HEK293T (cell line): ENCODE measurements at regions not wholly inside any gene's neighbourhood (a gene's known extent, or its start where the extent isn't known, plus 50 kb on each side); places are given as distances from the start of the nearest gene placed in this dataset.

Experiments
- CTCF ChIA-PET: fragments of 350-600 bp; formaldehyde crosslinking; extraction: SDS; loops from one replicate; lab custom pipeline; 2021; ENCODE audit warnings: antibody characterized with exemption, inconsistent platforms; lab: Yijun Ruan, JAX
- POLR2A ChIA-PET: fragments of 350-600 bp; formaldehyde crosslinking; extraction: SDS; loops from one replicate; lab custom pipeline; 2020; ENCODE audit warnings: antibody characterized with exemption, inconsistent platforms; lab: Yijun Ruan, JAX
- DNase-seq: peaks from one replicate; pipeline ENCODE4 v3.0.0; 2012; ENCODE audit warnings: mixed read lengths; ENCODE audit errors: extremely low spot score
- ARNT ChIP-seq: fragments of 450-650 bp; IDR thresholded peaks from 2 replicates; pipeline ENCODE4 v1.6.1; 2017; ENCODE audit warnings: mild to moderate bottlenecking
- BHLHE40 ChIP-seq: fragments of 450-650 bp; IDR thresholded peaks from 2 replicates; pipeline ENCODE4 v1.6.1; 2016; ENCODE audit warnings: mild to moderate bottlenecking, moderate library complexity, borderline replicate concordance
- CTBP1 ChIP-seq: fragments of 450-650 bp; IDR thresholded peaks from 2 replicates; pipeline ENCODE4 v1.6.1; 2016; ENCODE audit warnings: borderline replicate concordance
- ELF4 ChIP-seq: fragments of 450-650 bp; IDR thresholded peaks from 2 replicates; pipeline ENCODE4 v1.6.1; 2017; ENCODE audit warnings: antibody characterized with exemption
- FOXA1 ChIP-seq: fragments of 450-650 bp; IDR thresholded peaks from 2 replicates; pipeline ENCODE4 v1.6.1; 2016; ENCODE audit warnings: mild to moderate bottlenecking
- FOXK2 ChIP-seq: fragments of 450-650 bp; IDR thresholded peaks from 2 replicates; pipeline ENCODE4 v1.6.1; 2016; ENCODE audit warnings: mild to moderate bottlenecking
- FOXM1 ChIP-seq: fragments of 450-650 bp; IDR thresholded peaks from 2 replicates; pipeline ENCODE4 v1.6.1; 2017; ENCODE audit warnings: mild to moderate bottlenecking, borderline replicate concordance
- HDGF ChIP-seq: fragments of 450-650 bp; IDR thresholded peaks from 2 replicates; pipeline ENCODE4 v1.6.1; 2017; ENCODE audit warnings: antibody characterized with exemption, borderline replicate concordance
- L3MBTL2 ChIP-seq: fragments of 450-650 bp; conservative IDR thresholded peaks from 2 replicates; pipeline ENCODE4 v1.6.1; 2016; ENCODE audit warnings: mild to moderate bottlenecking
- LEF1 ChIP-seq: fragments of 450-650 bp; IDR thresholded peaks from 2 replicates; pipeline ENCODE4 v1.6.1; 2017; ENCODE audit warnings: mild to moderate bottlenecking, borderline replicate concordance
- NFRKB ChIP-seq: fragments of 450-650 bp; IDR thresholded peaks from 2 replicates; pipeline ENCODE4 v1.6.1; 2016; ENCODE audit warnings: mild to moderate bottlenecking, moderate library complexity
- SP1 ChIP-seq: fragments of 450-650 bp; IDR thresholded peaks from 2 replicates; pipeline ENCODE4 v1.6.1; 2017
- SUZ12 ChIP-seq: fragments of 450-650 bp; IDR thresholded peaks from 2 replicates; pipeline ENCODE4 v1.6.1; 2016; ENCODE audit warnings: mild to moderate bottlenecking
- TARDBP ChIP-seq: fragments of 450-650 bp; IDR thresholded peaks from 2 replicates; pipeline ENCODE4 v1.6.1; 2016
- ZNF384 ChIP-seq: fragments of 450-650 bp; IDR thresholded peaks from 2 replicates; pipeline ENCODE4 v1.6.1; 2016
- TF ChIP-seq, protein P1 (sequence below): fragments of 450-650 bp; IDR thresholded peaks from 2 replicates; pipeline ENCODE4 v1.6.1; 2016

DNA sequence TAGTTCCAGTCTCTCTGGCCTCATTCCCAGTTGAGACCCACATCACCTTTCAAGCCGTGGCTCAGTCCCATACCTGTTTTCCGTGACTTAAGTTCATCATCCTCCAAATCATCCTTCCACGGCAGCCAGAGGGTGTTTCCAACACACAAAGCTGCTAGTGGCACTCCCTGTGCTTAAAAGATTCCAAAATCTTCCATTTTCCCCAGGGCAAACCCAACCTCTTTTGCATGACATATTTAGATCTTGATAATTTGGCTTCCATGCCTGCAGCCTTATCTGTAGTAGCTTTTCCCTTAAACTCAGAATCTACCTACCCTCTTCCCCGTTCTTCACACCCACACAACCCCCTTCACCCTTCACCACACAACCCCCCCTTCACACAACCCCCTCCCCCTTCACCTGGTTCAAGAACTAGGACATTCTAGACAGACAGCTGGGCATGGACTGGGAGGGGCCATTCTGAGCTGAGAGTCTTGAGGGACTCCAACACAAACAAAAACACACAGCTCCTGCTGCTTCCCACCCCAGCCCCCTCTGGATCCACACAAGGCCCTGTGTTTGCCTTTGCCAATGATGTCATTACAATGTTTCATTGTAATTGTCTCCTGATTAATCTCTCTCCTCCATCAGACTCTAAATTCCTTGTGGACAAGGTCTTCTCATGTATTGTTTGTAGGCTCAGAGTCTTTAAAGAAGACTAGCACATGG, 268.2 kb downstream of the SH3GL2 start:
- TF ChIP-seq HDGF, result no peak
- no peak for TF ChIP-seq FOXK2
- TF ChIP-seq, protein P1, sequence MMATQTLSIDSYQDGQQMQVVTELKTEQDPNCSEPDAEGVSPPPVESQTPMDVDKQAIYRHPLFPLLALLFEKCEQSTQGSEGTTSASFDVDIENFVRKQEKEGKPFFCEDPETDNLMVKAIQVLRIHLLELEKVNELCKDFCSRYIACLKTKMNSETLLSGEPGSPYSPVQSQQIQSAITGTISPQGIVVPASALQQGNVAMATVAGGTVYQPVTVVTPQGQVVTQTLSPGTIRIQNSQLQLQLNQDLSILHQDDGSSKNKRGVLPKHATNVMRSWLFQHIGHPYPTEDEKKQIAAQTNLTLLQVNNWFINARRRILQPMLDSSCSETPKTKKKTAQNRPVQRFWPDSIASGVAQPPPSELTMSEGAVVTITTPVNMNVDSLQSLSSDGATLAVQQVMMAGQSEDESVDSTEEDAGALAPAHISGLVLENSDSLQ, result no peak
- no peak for TF ChIP-seq SUZ12
- no peak for TF ChIP-seq ARNT
- TF ChIP-seq SP1, result no peak
- TF ChIP-seq ZNF384, result no peak
- TF ChIP-seq FOXA1, result no peak
- no peak for TF ChIP-seq TARDBP
- TF ChIP-seq L3MBTL2, result no peak
- no peak for TF ChIP-seq BHLHE40
- TF ChIP-seq ELF4, result no peak
- no peak for TF ChIP-seq NFRKB
- no peak for TF ChIP-seq FOXM1
- TF ChIP-seq LEF1, result no peak
- no peak for TF ChIP-seq CTBP1
- no peak for DNase-seq
- ChIA-PET POLR2A (no interaction called here), CTCF (interaction anchor here (0.6 kb wide), 1 partner anchor 12 kb away, joined by 3 read pairs; no protein-coding TSS in a partner anchor)

DNA sequence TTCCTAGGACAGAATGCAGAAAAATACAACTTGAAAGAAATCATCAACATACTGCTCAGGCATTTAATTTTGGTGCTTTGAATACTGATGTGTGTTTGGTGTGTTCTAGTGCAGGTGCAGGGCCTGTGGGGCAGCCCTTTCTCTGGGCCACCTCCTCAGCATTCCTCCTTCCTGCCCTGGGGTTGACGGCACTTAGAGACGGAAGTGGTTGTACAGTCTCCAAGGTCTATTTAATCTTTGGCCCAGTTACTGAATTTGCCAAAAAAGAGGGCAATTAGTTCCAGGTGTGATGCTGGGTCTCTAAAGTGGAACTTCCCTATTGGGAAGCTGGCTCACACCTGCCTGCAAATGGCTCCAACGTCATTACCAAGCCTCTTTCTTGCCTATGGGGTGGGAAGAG, 269.0 kb downstream of the SH3GL2 start:
- CTCF ChIA-PET, result no interaction called here
- DNase-seq, result no peak
- POLR2A ChIA-PET, result no interaction called here
- no peak for TF ChIP-seq FOXM1
- TF ChIP-seq LEF1, result no peak
- TF ChIP-seq ARNT, result no peak
- no peak for TF ChIP-seq ELF4
- TF ChIP-seq SUZ12, result no peak
- TF ChIP-seq SP1, result no peak
- TF ChIP-seq HDGF, result no peak
- TF ChIP-seq ZNF384, result no peak

DNA sequence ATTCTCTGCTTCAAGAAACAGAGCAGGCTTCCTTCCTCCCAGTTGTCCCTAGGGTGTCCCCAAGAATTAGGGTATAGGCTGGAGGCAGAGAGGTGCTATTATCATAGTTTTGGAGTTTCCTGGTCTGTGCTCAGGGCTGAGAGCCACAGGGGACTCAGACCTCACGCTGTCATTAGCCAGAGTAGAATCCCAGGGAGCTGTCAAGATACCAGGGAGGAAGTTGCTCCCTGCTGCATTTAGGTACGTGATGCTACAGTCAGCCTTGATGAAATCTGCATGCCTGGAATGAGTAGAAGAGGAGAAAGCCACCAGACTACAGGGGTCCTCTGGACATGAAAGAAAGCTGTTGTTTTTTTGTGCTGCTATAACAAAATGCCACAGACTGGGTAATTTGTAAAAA, 273.2 kb downstream of the SH3GL2 start:
- no peak for DNase-seq
- CTCF ChIA-PET, result no interaction called here
- POLR2A ChIA-PET, result no interaction called here
- TF ChIP-seq FOXM1 (no peak), TARDBP (no peak), ARNT (no peak), SP1 (no peak), BHLHE40 (no peak), LEF1 (no peak)
- TF ChIP-seq, protein P1, result no peak

DNA sequence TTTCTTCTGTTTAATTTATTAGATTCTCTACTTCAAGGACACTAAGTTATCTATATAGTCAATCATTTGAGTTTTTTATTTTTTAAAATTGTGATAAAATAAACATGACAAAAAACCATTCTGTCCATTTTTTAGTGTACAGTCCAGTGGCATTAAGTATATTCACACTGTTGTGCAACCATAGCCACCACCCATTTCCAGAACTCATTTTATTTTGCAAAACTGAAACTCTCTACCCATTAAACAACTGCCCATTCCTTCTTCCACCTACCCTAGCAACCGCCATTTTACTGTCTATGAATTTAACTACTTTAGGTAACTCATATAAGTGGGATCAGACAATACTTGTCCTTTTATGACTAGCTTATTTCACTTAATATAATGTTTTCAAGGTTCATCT, 275.6 kb downstream of the SH3GL2 start:
- CTCF ChIA-PET, result no interaction called here
- TF ChIP-seq, protein P1, result no peak
- TF ChIP-seq ARNT, result no peak
- TF ChIP-seq BHLHE40, result no peak
- no peak for TF ChIP-seq FOXK2
- no peak for TF ChIP-seq FOXA1
- no peak for TF ChIP-seq SP1
- TF ChIP-seq HDGF, result no peak
- no peak for TF ChIP-seq L3MBTL2
- no peak for DNase-seq
- POLR2A ChIA-PET, result no interaction called here

DNA sequence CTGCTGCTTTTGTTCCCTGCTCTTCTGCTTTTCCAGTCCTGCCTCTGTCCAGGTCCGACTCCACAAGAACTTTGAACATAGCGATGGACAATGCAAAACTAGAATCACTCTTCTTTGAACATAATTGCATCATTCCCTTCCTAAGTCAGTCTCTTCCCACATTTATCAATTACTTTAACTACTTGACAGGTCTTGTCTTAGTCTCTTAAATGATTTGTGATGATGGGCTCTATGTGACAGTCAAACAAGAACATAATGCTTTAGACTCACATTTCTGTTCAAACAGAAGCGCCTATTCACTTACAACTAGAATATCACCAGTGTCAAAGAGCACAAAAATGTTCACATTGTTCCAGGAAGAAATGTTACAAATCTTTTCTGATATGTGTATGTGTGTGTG, 278.1 kb downstream of the SH3GL2 start:
- DNase-seq, result no peak
- TF ChIP-seq L3MBTL2 (no peak), LEF1 (no peak), HDGF (no peak), FOXA1 (no peak), CTBP1 (no peak), SP1 (no peak)
- TF ChIP-seq, protein P1, result peak; percentile 16; the same call in 1 of the 2 replicates
- POLR2A ChIA-PET, result no interaction called here
- CTCF ChIA-PET, result no interaction called here

DNA sequence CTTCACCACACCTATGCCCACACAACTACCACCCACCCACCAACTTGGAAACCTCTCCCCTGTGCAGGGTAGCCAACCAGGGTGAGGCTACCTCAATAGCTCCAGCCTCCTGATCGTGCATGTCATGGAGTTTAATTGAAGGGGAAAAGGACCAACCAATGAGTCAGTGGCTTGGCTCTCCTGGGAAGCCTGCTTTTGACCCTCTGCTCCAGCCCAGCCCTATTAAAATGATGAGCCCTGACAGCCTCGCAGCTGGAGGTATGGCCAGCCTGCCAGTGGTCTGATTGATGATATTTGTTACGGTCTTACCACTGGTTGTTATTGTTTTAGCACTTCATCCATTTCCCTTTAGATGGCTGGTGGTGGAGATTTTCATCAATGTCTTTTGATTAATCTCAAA, 280.4 kb downstream of the SH3GL2 start:
- ChIA-PET CTCF (interaction anchor here (0.6 kb wide), 1 partner anchor 21 kb away, joined by 7 read pairs; no protein-coding TSS in a partner anchor), POLR2A (no interaction called here)
- TF ChIP-seq, protein P1, result peak; percentile 94
- TF ChIP-seq ARNT, result no peak
- DNase-seq, result peak; percentile 20
